Colon (tissue), 2 donors: ENCODE measurements at regions not wholly inside any gene's neighbourhood (a gene's known extent, or its start where the extent isn't known, plus 50 kb on each side); places are given as distances from the start of the nearest gene placed in this dataset.
"Not testable (repeated sequence)": the region's sequence is repeated elsewhere in the genome, so short reads cannot be mapped to it uniquely, and the experiment has no call there.

ENCODE experiments used
- FAIRE-seq: peaks from 2 replicates; lab custom pipeline; 2012; peaks lifted over from hg19 to GRCh38; lab: Jason Lieb, UNC
- donor health status: control.
- donor health status: control.

DNA sequence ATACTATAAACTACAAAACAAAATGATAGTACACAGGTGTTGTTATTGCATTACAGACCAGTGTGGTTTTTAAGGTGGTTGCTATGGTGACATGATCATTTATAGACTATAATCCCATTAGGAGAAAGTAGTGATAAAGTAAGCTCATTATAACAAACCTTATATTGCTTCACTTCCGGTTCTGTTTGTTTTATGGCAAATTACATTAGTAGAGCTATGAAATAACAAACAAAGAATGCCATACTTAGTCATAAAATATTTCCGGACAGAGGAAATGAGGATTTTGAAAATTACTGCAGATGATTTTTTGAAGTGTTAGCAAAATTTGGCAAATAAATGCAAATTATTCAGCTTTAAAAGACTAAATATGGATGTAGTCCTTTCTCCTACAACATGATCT, 640.4 kb upstream of the ARPP21 start:
- no peak for FAIRE-seq

- no peak for FAIRE-seq
These were observed 627.1 kb upstream of the ARPP21 start for GRCh38 chr3:35012214-35012613.

GRCh38 chr3:35028157-35028556, 611.2 kb upstream of the ARPP21 start:
- no peak for FAIRE-seq

GRCh38 chr3:35042210-35042991, 596.9 kb upstream of the ARPP21 start:
- FAIRE-seq, result no peak

- FAIRE-seq, result no peak
These were observed 596.3 kb upstream of the ARPP21 start for GRCh38 chr3:35043040-35043439.

- FAIRE-seq, result no peak
These were observed 595.1 kb upstream of the ARPP21 start for GRCh38 chr3:35044190-35044589.

DNA sequence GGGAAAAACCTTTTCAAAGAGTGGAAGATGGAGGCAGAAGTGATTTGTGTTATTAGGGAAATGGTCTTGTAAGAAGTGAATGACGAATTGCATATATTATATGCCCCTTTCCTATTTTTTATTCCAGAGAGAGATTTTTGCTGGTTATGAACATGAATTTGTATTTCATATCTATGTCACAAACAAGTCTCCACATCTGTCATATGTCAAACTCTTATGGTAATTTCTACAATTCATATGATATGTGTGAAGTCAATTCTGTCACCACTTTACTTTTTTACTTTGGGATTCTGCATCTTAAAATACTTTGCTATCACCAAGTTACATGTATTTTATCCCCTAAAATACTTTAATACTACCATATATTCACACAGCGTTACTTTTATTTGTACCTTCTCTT, 594.2 kb upstream of the ARPP21 start:
- FAIRE-seq, result no peak

DNA sequence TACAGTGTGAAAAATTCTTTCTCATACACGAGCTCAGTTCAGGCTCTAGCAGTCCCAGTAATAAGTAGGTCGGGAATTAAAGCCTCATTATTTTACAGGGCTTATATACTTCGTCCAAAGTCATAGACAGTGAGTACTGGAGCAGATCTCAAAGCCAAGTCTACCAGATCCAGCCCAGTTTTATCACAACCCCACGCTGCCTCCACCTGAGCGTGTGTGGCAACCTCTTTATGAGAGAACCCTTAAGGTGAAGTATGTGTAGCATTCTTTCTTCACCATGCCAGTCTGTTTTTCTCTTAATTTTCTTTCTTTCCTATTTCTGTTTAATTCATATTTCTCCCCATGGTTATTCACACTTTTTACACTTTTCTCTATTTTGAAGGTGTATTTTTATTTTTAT, 574.6 kb upstream of the ARPP21 start:
- no peak for FAIRE-seq

DNA sequence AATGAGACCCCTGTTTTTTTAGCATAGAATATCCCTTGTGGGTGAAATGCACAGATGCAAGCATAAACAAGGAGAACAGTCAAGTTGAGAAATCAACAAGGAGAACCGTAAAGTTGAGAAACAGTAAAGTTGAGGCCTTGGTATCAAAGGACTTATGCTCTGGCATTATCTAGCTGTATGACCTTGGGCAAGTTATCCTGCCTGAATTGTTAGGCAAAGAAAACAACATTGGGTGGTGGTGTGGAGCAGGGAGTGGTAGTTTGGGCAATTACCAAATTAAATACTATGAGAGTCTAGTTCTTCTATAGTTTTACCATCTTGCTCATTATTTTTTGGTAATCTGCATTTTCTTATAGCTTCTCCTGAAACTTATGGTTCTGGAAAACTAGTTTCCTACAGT, 573.4 kb upstream of the ARPP21 start:
- no peak for FAIRE-seq

DNA sequence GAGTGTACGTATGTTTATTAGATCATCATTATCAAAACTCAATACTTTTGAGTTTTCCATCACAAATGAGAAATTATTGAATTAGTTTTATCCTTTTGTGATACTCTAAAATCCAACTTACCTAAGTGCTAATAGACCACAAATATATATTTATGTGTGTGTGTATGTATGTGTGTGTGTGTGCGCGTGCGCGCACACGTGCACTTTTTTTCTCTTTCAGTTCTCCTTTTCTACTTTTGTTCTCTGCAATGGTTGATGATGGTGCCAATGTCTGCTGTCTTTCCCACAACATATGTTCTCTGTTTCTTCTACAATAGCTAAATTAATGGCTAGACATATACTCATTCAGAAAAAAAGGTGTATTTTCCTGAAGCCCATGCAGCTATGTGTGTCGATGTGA, 571.6 kb upstream of the ARPP21 start:
- FAIRE-seq, result no peak

- FAIRE-seq, result no peak
These were observed 569.2 kb upstream of the ARPP21 start for GRCh38 chr3:35070088-35070487.

- peak; percentile 33 for FAIRE-seq
These were observed 567.6 kb upstream of the ARPP21 start for GRCh38 chr3:35071772-35072171.

DNA sequence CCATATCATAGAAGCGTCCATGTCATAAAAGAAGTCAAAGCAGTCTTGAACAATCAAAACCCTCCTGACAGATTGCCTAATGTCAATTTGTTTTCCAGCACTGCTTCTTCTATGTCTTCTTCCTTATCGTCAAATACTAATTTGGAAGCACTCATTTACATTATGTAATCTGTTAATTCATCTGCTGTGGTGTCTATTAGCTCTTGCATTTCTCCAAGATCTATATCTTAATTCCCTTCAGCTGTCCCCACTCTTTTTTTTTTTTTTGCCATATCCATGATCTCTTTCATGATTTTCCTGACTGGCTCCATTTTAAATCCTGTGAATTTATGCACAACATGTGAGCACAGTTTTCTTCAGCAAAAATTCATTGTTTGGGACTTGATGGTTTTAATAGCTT, 560.5 kb upstream of the ARPP21 start:
- no peak for FAIRE-seq

DNA sequence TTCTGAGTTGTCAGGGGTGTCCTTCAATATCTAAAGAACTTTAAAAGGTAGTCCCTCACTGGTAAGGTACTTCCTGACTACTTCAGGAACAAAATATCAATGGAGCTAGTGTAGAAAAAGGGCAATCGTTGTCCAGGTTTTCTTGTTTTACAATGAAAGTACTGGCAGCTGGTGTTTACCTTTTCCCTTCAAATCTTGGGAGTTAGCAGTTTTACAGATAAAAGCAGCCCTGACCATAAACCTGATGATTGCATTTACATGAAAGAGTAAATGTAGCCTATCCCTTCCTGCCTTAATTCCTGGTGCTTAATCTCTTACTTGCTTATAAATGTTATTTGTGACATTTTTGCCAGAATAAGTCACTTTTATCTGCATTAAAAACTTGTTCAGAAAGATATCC, 559.9 kb upstream of the ARPP21 start:
- FAIRE-seq, result no peak

GRCh38 chr3:35081899-35082298, 557.4 kb upstream of the ARPP21 start:
- FAIRE-seq, result no peak

DNA sequence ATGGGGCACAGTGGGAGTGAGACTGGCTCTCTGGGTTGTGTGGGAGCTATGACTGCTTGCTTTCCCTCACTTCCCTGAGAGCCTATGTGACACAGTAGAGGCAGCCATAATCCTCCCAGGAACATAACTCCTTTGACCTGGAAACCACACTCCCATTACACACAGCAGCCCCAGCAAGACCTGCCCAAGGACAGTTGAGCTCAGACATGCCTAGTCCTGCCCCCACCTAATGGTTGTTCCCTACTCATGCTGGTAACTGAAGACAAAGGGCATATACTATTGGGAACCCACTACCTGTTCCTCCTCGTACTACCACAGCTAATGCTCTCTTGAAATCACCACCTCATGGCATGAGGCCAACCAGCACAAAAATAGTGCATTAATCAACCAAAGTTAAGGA, 550.4 kb upstream of the ARPP21 start:
- no peak for FAIRE-seq

- FAIRE-seq, result no peak
These were observed 524.6 kb upstream of the ARPP21 start for GRCh38 chr3:35114686-35115085.

GRCh38 chr3:35120026-35120425, 519.3 kb upstream of the ARPP21 start:
- no peak for FAIRE-seq

- FAIRE-seq, result no peak
These were observed 501.7 kb upstream of the ARPP21 start for GRCh38 chr3:35137612-35138011.

DNA sequence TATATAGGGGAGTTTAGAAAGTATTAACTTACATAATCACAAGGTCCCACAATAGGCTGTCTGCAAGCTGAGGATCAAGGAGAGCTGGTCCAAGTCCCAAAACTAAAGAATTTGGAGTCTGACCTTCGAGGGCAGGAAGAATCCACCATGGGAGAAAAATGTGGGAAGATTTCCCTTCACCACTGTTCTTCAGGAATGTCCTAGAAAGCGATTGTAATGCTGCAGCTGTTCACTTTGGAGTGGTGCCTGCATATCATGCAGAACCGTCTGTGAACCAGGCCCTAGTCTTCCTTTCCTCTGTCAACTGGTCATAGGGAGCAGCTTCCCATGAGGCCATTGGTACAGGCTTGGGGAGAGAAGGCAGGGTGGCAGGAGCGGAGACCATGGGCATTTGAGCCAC, 497.9 kb upstream of the ARPP21 start:
- FAIRE-seq, result no peak

- FAIRE-seq, result no peak
These were observed 495.3 kb upstream of the ARPP21 start for GRCh38 chr3:35144011-35144410.

DNA sequence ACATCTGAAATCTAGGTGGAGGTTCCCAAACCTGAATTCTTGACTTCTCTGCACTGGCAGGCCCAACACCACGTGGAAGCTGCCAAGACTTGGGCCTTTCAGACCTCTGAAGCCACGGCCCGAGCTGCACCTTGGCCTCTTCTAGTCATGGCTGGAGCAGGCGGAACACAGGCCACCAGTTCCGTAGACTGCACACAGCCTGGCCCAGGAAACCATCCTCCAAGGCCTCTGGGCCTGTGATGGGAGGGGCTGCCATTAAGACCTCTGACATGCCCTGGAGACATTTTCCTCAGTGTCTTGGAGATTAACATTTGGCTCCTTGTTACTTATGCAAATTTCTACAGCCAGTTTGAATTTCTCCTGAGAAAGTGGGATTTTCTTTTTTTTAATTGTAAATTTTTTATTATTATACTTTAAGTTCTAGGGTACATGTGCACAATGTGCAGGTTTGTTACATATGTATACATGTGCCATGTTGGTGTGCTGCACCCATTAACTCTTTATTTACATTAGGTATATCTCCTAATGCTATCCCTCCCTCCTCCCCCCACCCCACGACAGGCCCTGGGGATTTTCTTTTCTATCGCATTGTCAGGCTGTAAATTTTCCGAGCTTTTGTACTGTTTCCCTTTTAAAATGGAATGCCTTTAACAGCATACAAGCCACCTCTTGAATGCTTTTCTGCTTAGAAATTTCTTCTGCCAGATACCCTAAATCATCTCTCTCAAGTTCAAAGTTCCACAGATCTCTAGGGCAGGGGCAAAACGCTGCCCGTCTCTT, 492.9 kb upstream of the ARPP21 start:
- FAIRE-seq, result not testable (repeated sequence)

- no peak for FAIRE-seq
These were observed 455.2 kb upstream of the ARPP21 start for GRCh38 chr3:35183927-35184675.
